ENCODE measurements at regions not wholly inside any gene's neighbourhood (a gene's known extent, or its start where the extent isn't known, plus 50 kb on each side); places are given as distances from the start of the nearest gene placed in this dataset.

GRCh38 chr13:26895808-26896466 is 135.4 kb upstream of the GPR12 start:
- Mint-ChIP-seq H3K36me3 (ENCODE audit: insufficient read depth, unreplicated experiment) (no peaks in the 10 kb centered on the region), H3K4me3 (ENCODE audit: unreplicated experiment) (no peak overlapping the region), H3K4me1 (ENCODE audit: low read depth, unreplicated experiment) (no peaks in the 10 kb centered on the region), H3K27ac (ENCODE audit: unreplicated experiment) (no peak overlapping the region), H3K9me3 (ENCODE audit: unreplicated experiment) (no peaks in the 10 kb centered on the region), H3K27me3 (ENCODE audit: insufficient read depth, unreplicated experiment) (peaks cover 15% of the 10 kb centered on the region)
- H3K4me1 ChIP-seq: no peaks in the 10 kb centered on the region
- no peaks in the 10 kb centered on the region for H3K36me3 ChIP-seq (ENCODE audit: control insufficient read depth, insufficient read depth, low read length)
- no TSS peak for BruUV-seq (replicated peaks)
- no peaks in the 10 kb centered on the region for H3K9me3 ChIP-seq
- ChIA-PET CTCF (no interaction called here), POLR2A (no interaction called here)
- no peaks in the 10 kb centered on the region; the same call in 1 of the 2 replicates for H3K27me3 ChIP-seq (replicated peaks; ENCODE audit: control insufficient read depth, insufficient read depth, low read length)
- no peak overlapping the region for H3K4me3 ChIP-seq (ENCODE audit: low read depth, low read length)
- no peak for TF ChIP-seq CTCF (IDR thresholded peaks at IDR 0.05; ENCODE audit: insufficient read depth in 1 of 2, low read depth in 1 of 2, low read length in 1 of 2, severe bottlenecking in 1 of 2, unreplicated experiment in 1 of 2)
- no peak for DNase-seq
- intact Hi-C loops (cut with micrococcal nuclease; ENCODE audit: unreplicated experiment): no loop called here

GRCh38 chr13:26895081-26895807 is 134.7 kb upstream of the GPR12 start:
- H3K9me3 ChIP-seq: no peaks in the 10 kb centered on the region
- H3K36me3 Mint-ChIP-seq (ENCODE audit: insufficient read depth, unreplicated experiment): no peaks in the 10 kb centered on the region
- no peaks in the 10 kb centered on the region for H3K4me1 ChIP-seq
- no peaks in the 10 kb centered on the region for H3K9me3 Mint-ChIP-seq (ENCODE audit: unreplicated experiment)
- no peaks in the 10 kb centered on the region for H3K36me3 ChIP-seq (ENCODE audit: control insufficient read depth, insufficient read depth, low read length)
- no peaks in the 10 kb centered on the region; the same call in 1 of the 2 replicates for H3K27me3 ChIP-seq (replicated peaks; ENCODE audit: control insufficient read depth, insufficient read depth, low read length)
- ChIA-PET POLR2A (no interaction called here), CTCF (no interaction called here)
- intact Hi-C loops (cut with micrococcal nuclease; ENCODE audit: unreplicated experiment): no loop called here
- H3K4me1 Mint-ChIP-seq (ENCODE audit: low read depth, unreplicated experiment): no peaks in the 10 kb centered on the region
- H3K27ac Mint-ChIP-seq (ENCODE audit: unreplicated experiment): no peak overlapping the region
- TF ChIP-seq CTCF (IDR thresholded peaks at IDR 0.05; ENCODE audit: insufficient read depth in 1 of 2, low read depth in 1 of 2, low read length in 1 of 2, severe bottlenecking in 1 of 2, unreplicated experiment in 1 of 2): no peak
- H3K27me3 Mint-ChIP-seq (ENCODE audit: insufficient read depth, unreplicated experiment): peaks cover 16% of the 10 kb centered on the region
- H3K4me3 ChIP-seq (ENCODE audit: low read depth, low read length): no peak overlapping the region
- no peak for DNase-seq
- no peak overlapping the region for H3K4me3 Mint-ChIP-seq (ENCODE audit: unreplicated experiment)
- no TSS peak for BruUV-seq (replicated peaks)

GRCh38 chr13:26888632-26889031 is 128.0 kb upstream of the GPR12 start:
- no peak overlapping the region for H3K27ac Mint-ChIP-seq (ENCODE audit: unreplicated experiment)
- Histone ChIP-seq H3K4me1 (no peaks in the 10 kb centered on the region), H3K4me3 (ENCODE audit: low read depth, low read length) (no peak overlapping the region), H3K36me3 (ENCODE audit: control insufficient read depth, insufficient read depth, low read length) (no peaks in the 10 kb centered on the region), H3K27me3 (replicated peaks; ENCODE audit: control insufficient read depth, insufficient read depth, low read length) (0 out of 2 replicates have a peak, but pooled peaks cover 1% of the 10 kb centered on the region), H3K9me3 (0 out of 2 replicates have a peak, but pooled peaks cover 3% of the 10 kb centered on the region)
- no peak for DNase-seq
- peaks cover 20% of the 10 kb centered on the region for H3K9me3 Mint-ChIP-seq (ENCODE audit: unreplicated experiment)
- H3K4me3 Mint-ChIP-seq (ENCODE audit: unreplicated experiment): no peak overlapping the region
- H3K4me1 Mint-ChIP-seq (ENCODE audit: low read depth, unreplicated experiment): no peaks in the 10 kb centered on the region
- TF ChIP-seq CTCF (IDR thresholded peaks at IDR 0.05; ENCODE audit: insufficient read depth in 1 of 2, low read depth in 1 of 2, low read length in 1 of 2, severe bottlenecking in 1 of 2, unreplicated experiment in 1 of 2): no peak
- ChIA-PET CTCF (no interaction called here), POLR2A (no interaction called here)
- intact Hi-C loops (cut with micrococcal nuclease; ENCODE audit: unreplicated experiment): no loop called here
- no TSS peak for BruUV-seq (replicated peaks)
- H3K27me3 Mint-ChIP-seq (ENCODE audit: insufficient read depth, unreplicated experiment): peaks cover 25% of the 10 kb centered on the region
- no peaks in the 10 kb centered on the region for H3K36me3 Mint-ChIP-seq (ENCODE audit: insufficient read depth, unreplicated experiment)
